T47D (cell line): ENCODE measurements at regions not wholly inside any gene's neighbourhood (a gene's known extent, or its start where the extent isn't known, plus 50 kb on each side); places are given as distances from the start of the nearest gene placed in this dataset.

Experiments
- DNase-seq, 2 experiments: peaks; one replicate each; pipeline versions ENCODE4 v3.0.0 to v3.0.0-alpha.2; 2011 to 2012; ENCODE audit warnings: low read depth in 1 of 2, low spot score in 1 of 2
- JUND ChIP-seq: IDR thresholded peaks from 2 replicates; pipeline ENCODE4 v1.6.1; 2012; ENCODE audit warnings: low read depth
- in situ Hi-C: cut with HindIII; loops from 2 replicates; pipeline ENCODE4 v1.10.0; 2016; ENCODE audit warnings: low sequenced_read_pairs, low pct_unique_long_range_greater_than_20kb

DNA sequence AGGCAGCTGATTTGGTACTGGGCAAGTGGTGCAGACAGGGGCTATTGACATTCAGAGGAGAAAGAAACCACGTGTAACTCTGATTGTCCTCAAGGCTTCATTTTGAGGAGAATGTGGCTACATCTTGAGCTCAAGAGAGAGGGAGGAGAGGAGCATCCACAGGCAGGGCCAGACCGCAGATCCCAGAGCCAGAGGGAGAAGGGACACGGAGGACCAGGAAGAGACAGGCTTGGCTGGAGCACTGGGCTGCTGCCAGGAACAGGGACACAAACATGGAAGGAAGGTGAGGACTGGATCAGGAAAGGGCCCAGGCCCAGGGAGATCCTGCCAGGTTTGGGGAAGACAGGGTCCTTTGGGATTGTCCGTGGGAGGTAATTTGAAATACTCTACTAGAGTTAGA is 158.3 kb downstream of the GPAM start:
- no peak for TF ChIP-seq JUND
- in situ Hi-C loops, result no loop called here
- no peak for DNase-seq

DNA sequence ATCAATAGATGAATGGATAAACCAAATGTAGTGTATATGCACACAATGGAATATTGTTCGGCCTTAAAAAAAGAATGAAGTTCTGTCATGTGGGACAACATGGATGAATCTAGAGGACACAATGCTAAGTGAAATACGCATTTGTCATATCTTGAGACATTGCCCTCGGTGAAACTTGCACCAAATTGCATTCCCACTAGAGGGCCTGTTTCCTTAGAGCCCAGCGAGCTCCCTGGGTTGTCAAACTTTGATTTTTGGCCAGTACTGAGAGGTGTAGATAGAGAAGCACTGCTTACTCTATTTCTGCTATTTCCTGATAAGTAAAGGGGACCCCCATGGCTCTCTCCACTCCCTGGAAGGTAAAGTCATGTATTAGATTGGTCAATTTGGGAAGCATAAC is 157.1 kb downstream of the GPAM start:
- no peak for TF ChIP-seq JUND
- DNase-seq, result peak in 1 of 2 experiments; percentile 5
- in situ Hi-C loops, result no loop called here

DNA sequence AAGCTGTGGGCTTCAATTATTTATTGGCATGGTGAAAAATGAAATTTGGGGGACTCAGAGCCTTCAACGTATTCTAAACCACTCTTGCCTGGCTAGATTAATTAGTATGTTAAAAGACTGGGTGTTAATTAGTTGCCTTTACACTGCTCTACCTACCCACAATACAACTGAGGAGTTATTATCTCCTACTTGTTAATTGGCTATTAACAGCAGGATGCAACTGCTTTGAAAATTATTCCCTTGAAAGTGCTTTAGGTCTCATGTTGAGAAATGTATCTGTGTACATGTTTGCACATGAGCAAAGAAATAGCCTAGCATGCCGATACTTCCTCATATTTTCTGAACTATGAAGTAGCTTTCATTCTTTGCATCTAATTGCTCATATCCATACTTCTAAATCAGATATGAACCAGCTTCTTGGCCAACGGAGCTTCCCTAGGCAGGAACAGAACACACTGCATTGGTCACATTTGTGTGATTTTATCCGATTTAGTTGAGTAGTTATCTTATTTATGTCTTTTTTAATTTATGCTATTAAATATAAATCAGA is 155.8 kb downstream of the GPAM start:
- no peak for DNase-seq
- in situ Hi-C loops, result no loop called here
- no peak for TF ChIP-seq JUND

DNA sequence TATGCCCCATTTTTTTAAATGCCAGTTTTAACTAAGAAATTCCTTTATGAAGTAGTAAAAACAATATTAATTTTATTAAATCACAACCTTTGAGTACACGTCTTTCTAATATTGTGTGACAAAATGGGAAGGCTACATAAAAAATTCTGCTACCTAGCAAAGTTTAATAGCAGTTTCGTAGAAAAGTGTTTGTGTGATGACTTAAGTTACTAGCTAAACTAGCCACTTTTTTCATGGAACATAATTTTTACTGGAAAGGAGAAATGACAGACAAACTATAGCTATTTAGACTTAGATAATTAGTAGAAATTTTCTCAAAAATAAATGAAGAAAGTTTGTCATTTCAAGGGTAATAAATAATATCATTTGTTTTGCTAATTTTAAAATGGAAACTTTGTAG is 153.1 kb downstream of the GPAM start:
- in situ Hi-C loops, result no loop called here
- DNase-seq, result no peak
- no peak for TF ChIP-seq JUND

DNA sequence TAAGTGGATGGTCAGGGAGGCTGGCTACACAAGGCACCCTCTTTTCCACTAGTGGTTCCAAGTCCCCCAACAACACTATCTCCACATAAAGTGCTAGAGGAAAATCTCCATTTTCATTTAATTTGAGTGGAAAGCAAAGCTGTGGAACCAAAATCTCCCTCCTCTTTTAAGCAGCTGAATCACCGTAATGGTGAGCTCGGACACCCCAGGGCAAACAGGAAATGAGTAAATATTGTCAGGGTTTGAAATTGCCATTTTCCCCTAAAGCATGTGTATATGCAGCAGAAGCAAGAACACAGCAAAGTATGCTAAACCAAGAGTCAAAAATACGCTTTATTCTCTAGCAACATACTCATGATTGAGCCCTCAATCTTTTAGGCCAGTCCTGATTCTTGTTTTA is 143.7 kb downstream of the GPAM start:
- in situ Hi-C loops, result no loop called here
- DNase-seq, result no peak
- no peak for TF ChIP-seq JUND

DNA sequence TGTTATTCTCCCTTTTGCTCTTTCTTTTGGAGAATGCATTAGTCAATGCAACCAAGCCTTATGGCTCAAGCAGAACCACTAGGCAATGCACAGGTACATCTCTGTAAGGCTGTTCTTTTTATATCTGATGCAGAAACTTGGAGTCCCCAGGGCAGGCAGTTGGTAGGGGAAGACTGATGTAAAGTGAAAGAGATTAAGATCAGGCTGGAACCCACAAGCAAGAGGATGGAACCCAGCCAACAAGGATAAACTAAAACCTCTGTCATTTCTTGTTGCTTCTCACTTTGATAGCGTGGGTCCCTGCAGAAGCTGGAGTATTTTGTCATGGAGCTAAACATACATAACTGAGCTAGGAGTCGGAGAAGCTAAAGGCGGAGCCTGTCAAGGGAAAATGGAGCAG is 142.9 kb downstream of the GPAM start:
- DNase-seq, result no peak
- no peak for TF ChIP-seq JUND
- in situ Hi-C loops, result no loop called here

DNA sequence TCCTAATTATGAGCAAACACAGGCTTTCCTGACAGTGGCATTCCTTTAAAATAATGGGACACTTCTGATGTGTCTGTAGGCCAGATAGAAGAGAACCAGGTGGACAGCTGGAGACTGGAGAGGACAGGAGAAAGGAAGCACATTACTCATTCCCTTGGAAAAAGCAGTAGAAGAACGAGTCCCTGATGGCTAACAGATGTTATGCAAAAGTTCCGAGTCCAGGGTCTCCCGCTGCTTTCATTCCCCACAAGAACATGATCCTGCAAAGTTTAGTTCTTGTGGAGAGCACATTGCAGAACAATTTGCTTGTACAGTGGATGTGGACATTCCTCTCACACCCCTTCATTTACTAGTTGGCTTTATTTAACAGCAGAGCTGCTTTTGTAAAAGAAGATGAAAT is 137.6 kb downstream of the GPAM start:
- no peak for TF ChIP-seq JUND
- in situ Hi-C loops, result no loop called here
- no peak for DNase-seq

DNA sequence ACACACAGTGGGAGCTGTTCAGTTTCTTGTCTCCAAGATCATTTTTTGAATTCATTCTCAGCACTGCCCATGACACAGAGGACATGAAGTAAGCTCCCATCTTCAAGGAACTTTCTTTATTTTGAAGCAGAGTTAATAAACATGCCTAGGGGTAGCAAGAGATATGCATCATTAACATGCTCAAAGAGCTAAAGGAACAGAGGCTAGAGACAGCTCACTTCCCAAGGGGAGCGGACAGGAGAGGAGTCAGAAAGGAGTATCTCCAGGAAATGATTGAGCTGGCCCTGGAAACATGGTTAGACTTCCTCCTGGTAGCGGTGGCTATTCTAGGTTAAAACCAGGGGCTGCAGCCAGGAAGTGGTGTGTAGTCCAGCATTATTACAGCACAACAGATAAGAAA is 135.9 kb downstream of the GPAM start:
- DNase-seq, result no peak
- no peak for TF ChIP-seq JUND
- in situ Hi-C loops, result no loop called here

DNA sequence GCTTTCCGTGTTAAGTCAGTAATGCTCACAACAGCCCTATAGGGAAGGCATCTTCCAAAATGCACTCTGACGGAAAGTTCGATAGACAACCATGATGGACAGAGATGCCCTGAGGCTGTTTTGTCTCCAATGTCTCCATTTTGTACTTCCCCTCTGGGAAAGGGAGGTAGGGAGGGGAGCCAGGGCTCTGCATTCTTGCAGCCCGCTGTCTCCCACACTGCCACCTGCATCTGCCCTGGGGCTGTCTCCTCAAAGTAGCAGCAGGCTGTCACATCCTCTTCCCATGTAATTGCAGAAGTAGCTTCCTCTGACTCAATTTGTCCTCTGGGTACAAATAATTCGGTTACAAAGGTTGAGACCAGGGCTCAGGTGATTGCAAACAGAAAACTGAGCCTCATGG is 131.4 kb downstream of the GPAM start:
- no peak for DNase-seq
- in situ Hi-C loops, result no loop called here
- TF ChIP-seq JUND, result no peak

DNA sequence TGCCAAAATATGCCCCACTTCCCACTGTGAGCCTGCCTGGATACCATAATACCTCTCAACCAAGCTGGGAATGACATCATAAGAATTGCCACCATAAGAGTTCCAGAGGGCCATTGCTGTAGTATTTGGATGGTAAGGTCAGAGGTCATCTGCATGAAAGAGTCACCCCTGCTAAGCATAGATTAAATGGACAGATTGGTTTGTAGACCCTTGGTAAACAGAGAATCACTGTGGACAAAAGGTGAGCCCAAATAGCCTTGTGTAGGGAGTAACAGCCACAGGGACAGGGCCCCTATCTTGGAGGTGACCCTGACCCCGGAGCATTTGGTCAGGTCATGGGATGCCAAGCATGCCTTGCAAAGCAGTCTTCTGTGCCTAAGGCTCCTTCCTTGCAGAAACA is 129.7 kb downstream of the GPAM start:
- no peak for TF ChIP-seq JUND
- no peak for DNase-seq
- in situ Hi-C loops, result no loop called here

DNA sequence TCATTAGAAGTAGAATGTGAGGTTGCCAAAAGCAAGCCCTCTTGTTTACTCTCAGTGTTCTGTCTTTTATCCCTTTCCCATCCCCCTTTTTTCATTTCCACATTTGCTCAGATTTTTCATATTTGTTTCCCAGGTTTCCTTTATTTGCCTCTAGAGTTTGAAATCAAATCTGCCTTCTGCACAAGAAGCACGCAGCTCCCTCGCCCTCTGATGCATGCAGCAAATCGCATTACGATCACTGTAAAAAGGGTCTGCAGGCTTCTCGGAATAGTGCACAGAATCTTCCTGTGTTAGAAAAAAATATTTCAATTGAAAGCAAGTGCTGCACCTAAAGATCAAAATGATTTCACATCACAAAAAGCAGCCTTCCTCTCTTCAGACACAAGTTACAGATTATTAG is 129.0 kb downstream of the GPAM start:
- in situ Hi-C loops, result no loop called here
- TF ChIP-seq JUND, result no peak

DNA sequence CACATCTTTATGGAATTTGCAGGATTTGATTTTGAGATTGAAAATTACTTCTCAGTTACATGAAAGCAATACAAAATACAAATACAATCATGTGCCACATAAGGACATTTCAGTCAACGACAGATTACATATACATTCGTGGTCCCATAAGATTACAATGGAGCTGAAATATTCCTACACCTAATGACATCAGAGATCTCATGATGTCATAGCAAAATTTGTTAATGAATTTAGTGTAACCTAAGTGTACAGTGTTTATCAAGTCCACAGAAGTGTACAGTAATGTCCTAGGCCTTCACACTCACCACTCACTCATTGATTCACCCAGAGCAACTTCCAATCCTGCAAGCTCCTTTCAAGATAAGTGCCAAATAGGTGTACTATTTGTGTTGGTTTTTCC is 126.5 kb downstream of the GPAM start:
- no peak for DNase-seq
- TF ChIP-seq JUND, result no peak
- in situ Hi-C loops, result no loop called here

More for the DNA sequence above, 129.0 kb downstream of the GPAM start:
- no peak for DNase-seq

DNA sequence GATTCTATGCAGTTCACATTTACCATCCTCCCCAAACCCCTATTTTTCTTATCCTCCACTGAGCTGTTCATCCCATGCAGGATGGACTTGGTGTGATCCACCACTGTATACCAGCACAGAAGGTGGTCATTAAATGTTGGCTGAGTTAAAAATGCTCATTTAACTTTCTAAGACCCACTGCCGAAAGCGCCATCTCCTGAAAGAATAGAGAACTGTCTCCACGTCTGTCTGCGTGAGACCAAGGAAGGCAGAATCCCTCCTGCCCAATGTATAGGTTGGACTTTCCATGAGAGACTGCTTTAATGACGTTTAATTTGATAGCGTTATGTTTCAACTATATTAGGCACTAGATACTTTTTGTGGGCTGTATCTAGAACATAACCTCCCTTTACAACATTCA is 124.3 kb downstream of the GPAM start:
- in situ Hi-C loops, result no loop called here
- no peak for DNase-seq
- TF ChIP-seq JUND, result no peak

DNA sequence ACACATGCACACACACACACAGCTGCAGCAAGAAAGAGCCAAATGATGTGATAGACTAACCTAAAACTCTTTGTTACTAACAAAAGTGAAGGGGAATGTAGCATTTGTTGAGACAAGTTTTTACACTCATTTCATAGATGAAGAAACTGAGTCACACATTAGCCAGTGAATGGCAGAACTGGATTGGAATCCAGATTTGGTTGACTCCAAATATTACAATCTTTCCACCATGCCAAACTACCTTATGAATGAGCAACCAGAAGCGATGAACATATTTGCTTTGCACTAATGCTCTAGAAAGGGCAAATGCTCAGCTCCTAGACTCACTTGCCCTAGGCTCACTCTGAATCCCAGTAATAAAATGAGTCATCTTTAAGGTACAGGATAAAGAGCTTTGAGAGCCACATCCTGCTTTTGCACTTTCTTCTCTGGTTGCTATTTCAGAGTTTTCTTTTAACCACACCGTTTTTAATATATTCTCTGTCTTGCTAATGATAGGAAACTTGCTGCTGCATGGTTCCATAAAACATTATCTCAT is 111.9 kb downstream of the GPAM start:
- in situ Hi-C loops, result no loop called here
- no peak for TF ChIP-seq JUND
- DNase-seq, result no peak
